Liver (tissue), 8 donors: ENCODE measurements at regions not wholly inside any gene's neighbourhood (a gene's known extent, or its start where the extent isn't known, plus 50 kb on each side); places are given as distances from the start of the nearest gene placed in this dataset.

Experiments
- DNase-seq: peaks from one replicate; pipeline ENCODE4 v3.0.0-alpha.2; 2017; ENCODE audit warnings: low spot score
- H3K27ac ChIP-seq, 2 donors: one replicate each; pipeline ENCODE4 v1.7.0; 2013; ENCODE audit warnings: inconsistent platforms in 2 of 2, low read length in 2 of 2, control low read depth in 1 of 2, low read depth in 1 of 2, mild to moderate bottlenecking in 1 of 2
- H3K27me3 ChIP-seq, 4 donors: one replicate each; pipeline versions ENCODE4 v1.6.1 to v1.7.0; 2013; ENCODE audit warnings: low read length in 3 of 4, inconsistent platforms in 1 of 4, mild to moderate bottlenecking in 1 of 4, moderate library complexity in 1 of 4; ENCODE audit not compliant: control insufficient read depth in 4 of 4, insufficient read depth in 4 of 4
- H3K36me3 ChIP-seq, 4 donors: one replicate each; pipeline versions ENCODE4 v1.6.1 to v1.7.0; 2013; ENCODE audit warnings: low read length in 3 of 4, mild to moderate bottlenecking in 3 of 4, low read depth in 1 of 4, moderate library complexity in 1 of 4; ENCODE audit not compliant: control insufficient read depth in 4 of 4, insufficient read depth in 3 of 4
- H3K4me1 ChIP-seq, 4 donors: one replicate each; pipeline versions ENCODE4 v1.6.1 to v1.7.0; 2013; ENCODE audit warnings: low read length in 3 of 4, mild to moderate bottlenecking in 3 of 4, moderate library complexity in 1 of 4; ENCODE audit not compliant: control insufficient read depth in 4 of 4, insufficient read depth in 4 of 4
- H3K4me3 ChIP-seq, 3 donors: one replicate each; pipeline versions ENCODE4 v1.6.1 to v1.7.0; 2013; ENCODE audit warnings: low read length in 3 of 3, control low read depth in 1 of 3, low read depth in 1 of 3, mild to moderate bottlenecking in 1 of 3
- H3K9ac ChIP-seq, 2 donors: one replicate each; pipeline ENCODE4 v1.7.0; 2013; ENCODE audit warnings: low read length in 2 of 2, mild to moderate bottlenecking in 2 of 2, moderate library complexity in 2 of 2, control low read depth in 1 of 2, low read depth in 1 of 2
- H3K9me3 ChIP-seq, 4 donors: one replicate each; pipeline versions ENCODE4 v1.6.1 to v1.7.0; 2013; ENCODE audit warnings: low read length in 3 of 4; ENCODE audit not compliant: control insufficient read depth in 4 of 4
- CTCF ChIP-seq: fragments of 150-350 bp; IDR thresholded peaks from 2 replicates; pipeline ENCODE4 v1.5.1; 2017; ENCODE audit warnings: improper control_type of control experiment, low read depth, low read length; ENCODE audit not compliant: missing input control
- EGR1 ChIP-seq, 2 donors: IDR thresholded peaks; 2 replicates each; pipeline ENCODE4 v1.6.1; 2016 to 2018; ENCODE audit warnings: antibody characterized with exemption in 2 of 2, low read depth in 2 of 2
- FOXA1 ChIP-seq: IDR thresholded peaks from 2 replicates; pipeline ENCODE4 v1.6.1; 2016; ENCODE audit warnings: antibody characterized with exemption
- FOXA2 ChIP-seq: IDR thresholded peaks from 2 replicates; pipeline ENCODE4 v1.6.1; 2016; ENCODE audit warnings: antibody characterized with exemption
- GABPA ChIP-seq, 2 donors: IDR thresholded peaks in 1 of 2; conservative IDR thresholded peaks in 1 of 2; 2 replicates each; pipeline ENCODE4 v1.6.1; 2016; ENCODE audit warnings: antibody characterized with exemption in 2 of 2, mild to moderate bottlenecking in 1 of 2, moderate library complexity in 1 of 2
- HNF4A ChIP-seq, 2 donors: conservative IDR thresholded peaks; 2 replicates each; pipeline ENCODE4 v1.6.1; 2016; ENCODE audit warnings: antibody characterized with exemption in 2 of 2, mild to moderate bottlenecking in 2 of 2
- HNF4G ChIP-seq: IDR thresholded peaks from 2 replicates; pipeline ENCODE4 v1.6.1; 2016; ENCODE audit warnings: antibody characterized with exemption
- JUND ChIP-seq, 2 donors: IDR thresholded peaks; 2 replicates each; pipeline ENCODE4 v1.6.1; 2016; ENCODE audit warnings: antibody characterized with exemption in 2 of 2
- NR2F2 ChIP-seq: IDR thresholded peaks from 2 replicates; pipeline ENCODE4 v1.6.1; 2016; ENCODE audit warnings: antibody characterized with exemption
- RAD21 ChIP-seq, 2 donors: IDR thresholded peaks; 2 replicates each; pipeline ENCODE4 v1.6.1; 2016; ENCODE audit warnings: antibody characterized with exemption in 2 of 2, mild to moderate bottlenecking in 2 of 2
- REST ChIP-seq: IDR thresholded peaks from 2 replicates; pipeline ENCODE4 v1.6.1; 2016; ENCODE audit warnings: antibody characterized with exemption, mild to moderate bottlenecking
- RXRA ChIP-seq, 2 donors: IDR thresholded peaks; 2 replicates each; pipeline ENCODE4 v1.6.1; 2017 to 2018; ENCODE audit warnings: antibody characterized with exemption in 2 of 2, mild to moderate bottlenecking in 1 of 2
- SP1 ChIP-seq: IDR thresholded peaks from 2 replicates; pipeline ENCODE4 v1.6.1; 2018; ENCODE audit warnings: antibody characterized with exemption, mild to moderate bottlenecking
- TAF1 ChIP-seq: conservative IDR thresholded peaks from 2 replicates; pipeline ENCODE4 v1.6.1; 2016; ENCODE audit warnings: antibody characterized with exemption, mild to moderate bottlenecking
- YY1 ChIP-seq: IDR thresholded peaks from 2 replicates; pipeline ENCODE4 v1.6.1; 2016; ENCODE audit warnings: antibody characterized with exemption, mild to moderate bottlenecking
- ZBTB33 ChIP-seq: IDR thresholded peaks from 2 replicates; pipeline ENCODE4 v1.6.1; 2016; ENCODE audit warnings: antibody characterized with exemption
- WGBS: extraction: QIAGEN DNeasy Blood & Tissue Kit; methylation state at CpG from one replicate; pipeline ENCODE4 v1.1.7; 2013; 5-methylcytosine and 5-hydroxymethylcytosine counted together
- donor health status: healthy.
- donor health status: healthy.
- donor health status: healthy.
- donor health status: healthy.
- donor health status: healthy.

GRCh38 chr6:163694988-163695398 lies 280.5 kb downstream of the QKI start:
- Histone ChIP-seq H3K27me3 (no peaks in the 10 kb centered on the region), H3K36me3 (no peaks in the 10 kb centered on the region), H3K9ac (no peak overlapping the region), H3K4me1 (peaks cover 0 to 10% (median 5%) of the 10 kb centered on the region in 4 donors), H3K9me3 (no peaks in the 10 kb centered on the region), H3K27ac (no peak overlapping the region), H3K4me3 (no peak overlapping the region)
- no peak for DNase-seq
- TF ChIP-seq HNF4A (conservative IDR thresholded peaks at IDR 0.05) (no peak), RXRA (IDR thresholded peaks at IDR 0.05) (no peak), NR2F2 (no peak), YY1 (no peak), GABPA (IDR thresholded peaks at IDR 0.05 in 1 of 2, conservative IDR thresholded peaks at IDR 0.05 in 1 of 2) (no peak), JUND (IDR thresholded peaks at IDR 0.05) (no peak), FOXA2 (no peak)
- 45% methylated on average over 6 of the region's 6 CpGs for WGBS

- Histone ChIP-seq H3K36me3 (no peaks in the 10 kb centered on the region), H3K4me1 (peaks cover 0 to 10% (median 5%) of the 10 kb centered on the region in 4 donors), H3K9me3 (no peaks in the 10 kb centered on the region), H3K4me3 (no peak overlapping the region), H3K27me3 (no peaks in the 10 kb centered on the region), H3K27ac (no peak overlapping the region), H3K9ac (no peak overlapping the region)
- WGBS = 90% methylated on average over 3 of the region's 3 CpGs
- TF ChIP-seq FOXA2 = no peak
- TF ChIP-seq GABPA (IDR thresholded peaks at IDR 0.05 in 1 of 2, conservative IDR thresholded peaks at IDR 0.05 in 1 of 2) = no peak
- TF ChIP-seq NR2F2 = no peak
- no peak for TF ChIP-seq HNF4A (conservative IDR thresholded peaks at IDR 0.05)
- no peak for TF ChIP-seq TAF1
- no peak for TF ChIP-seq HNF4G
- no peak for TF ChIP-seq SP1
- TF ChIP-seq EGR1 (IDR thresholded peaks at IDR 0.05; ENCODE audit: low read depth in 2 of 2) = no peak
- no peak for TF ChIP-seq REST
- TF ChIP-seq RAD21 (IDR thresholded peaks at IDR 0.05) = no peak
- no peak for TF ChIP-seq ZBTB33
- TF ChIP-seq YY1 = no peak
- no peak for DNase-seq
These were observed 279.6 kb downstream of the QKI start for GRCh38 chr6:163694072-163694471.

- Histone ChIP-seq H3K9me3 (no peaks in the 10 kb centered on the region), H3K4me3 (no peak overlapping the region), H3K27ac (no peak overlapping the region), H3K27me3 (no peaks in the 10 kb centered on the region), H3K36me3 (no peaks in the 10 kb centered on the region), H3K4me1 (peaks cover 0 to 10% (median 5%) of the 10 kb centered on the region in 4 donors), H3K9ac (no peak overlapping the region)
- 91% methylated on average over 8 of the region's 8 CpGs for WGBS
- DNase-seq = no peak
- no peak for TF ChIP-seq RXRA (IDR thresholded peaks at IDR 0.05)
- TF ChIP-seq FOXA1 = no peak
- no peak for TF ChIP-seq SP1
- TF ChIP-seq HNF4A (conservative IDR thresholded peaks at IDR 0.05) = no peak
- TF ChIP-seq TAF1 = no peak
- no peak for TF ChIP-seq HNF4G
- no peak for TF ChIP-seq JUND (IDR thresholded peaks at IDR 0.05)
- no peak for TF ChIP-seq FOXA2
- TF ChIP-seq ZBTB33 = no peak
- TF ChIP-seq CTCF = no peak
- TF ChIP-seq GABPA (IDR thresholded peaks at IDR 0.05 in 1 of 2, conservative IDR thresholded peaks at IDR 0.05 in 1 of 2) = no peak
- no peak for TF ChIP-seq EGR1 (IDR thresholded peaks at IDR 0.05; ENCODE audit: low read depth in 2 of 2)
These were observed 276.5 kb downstream of the QKI start for GRCh38 chr6:163691049-163691448.
